H1 (cell line): ENCODE measurements at regions not wholly inside any gene's neighbourhood (a gene's known extent, or its start where the extent isn't known, plus 50 kb on each side); places are given as distances from the start of the nearest gene placed in this dataset.

Experiments used
- EGR1 ChIP-seq: IDR thresholded peaks from 2 replicates; pipeline ENCODE4 v1.6.1; 2011; ENCODE audit warnings: low read depth, low read length, borderline replicate concordance
- EZH2 ChIP-seq: fragments of 200-600 bp; sonication (generic); IDR thresholded peaks from 2 replicates; pipeline ENCODE4 v1.7.1; 2012; ENCODE audit warnings: low read depth, mild to moderate bottlenecking, moderate library complexity, low read length, inconsistent platforms; ENCODE audit not compliant: severe bottlenecking
- JUN ChIP-seq: IDR thresholded peaks from 2 replicates; pipeline ENCODE4 v1.6.1; 2011; ENCODE audit warnings: low read depth, mild to moderate bottlenecking, improper control_type of control experiment, low read length
- KDM1A ChIP-seq: fragments of 200-600, 300-600 bp; sonication (generic); IDR thresholded peaks from 2 replicates; pipeline ENCODE4 v1.7.1; 2016; ENCODE audit warnings: mild to moderate bottlenecking, low read length, borderline replicate concordance
- PHF8 ChIP-seq: fragments of 200-600 bp; sonication (generic); conservative IDR thresholded peaks from 2 replicates; pipeline ENCODE4 v1.7.1; 2012; ENCODE audit warnings: low read depth, mild to moderate bottlenecking, inconsistent platforms, low read length, moderate library complexity
- POLR2A ChIP-seq, 2 experiments: IDR thresholded peaks; 1 replicate in 1 of 2; 2 replicates in 1 of 2; pipeline ENCODE4 v1.6.1; 2011; ENCODE audit warnings: low read depth in 2 of 2, low read length in 2 of 2, mild to moderate bottlenecking in 2 of 2; ENCODE audit errors: control extremely low read depth in 1 of 2
- POLR2AphosphoS5 ChIP-seq: IDR thresholded peaks from 2 replicates; pipeline ENCODE4 v1.6.1; 2011; ENCODE audit warnings: low read depth, low read length
- RAD21 ChIP-seq, 2 experiments: IDR thresholded peaks in 1 of 2; conservative IDR thresholded peaks in 1 of 2; 2 replicates each; pipeline ENCODE4 v1.6.1; 2011; ENCODE audit warnings: low read depth in 2 of 2, low read length in 2 of 2, improper control_type of control experiment in 1 of 2, inconsistent platforms in 1 of 2, mild to moderate bottlenecking in 1 of 2, moderate library complexity in 1 of 2
- RFX5 ChIP-seq: IDR thresholded peaks from 2 replicates; pipeline ENCODE4 v1.6.1; 2011; ENCODE audit warnings: low read depth, low read length, improper control_type of control experiment, borderline replicate concordance
- SP1 ChIP-seq: IDR thresholded peaks from 2 replicates; pipeline ENCODE4 v1.6.1; 2011; ENCODE audit warnings: low read depth, low read length
- SP2 ChIP-seq: IDR thresholded peaks from 2 replicates; pipeline ENCODE4 v1.6.1; 2012; ENCODE audit warnings: mild to moderate bottlenecking, low read length, inconsistent platforms
- YY1 ChIP-seq: IDR thresholded peaks from 2 replicates; pipeline ENCODE4 v1.6.1; 2011; ENCODE audit warnings: low read depth, mild to moderate bottlenecking, low read length
- ZNF274 ChIP-seq: IDR thresholded peaks from 2 replicates; pipeline ENCODE4 v1.7.0; 2012; ENCODE audit warnings: low read length, borderline replicate concordance; ENCODE audit errors: extremely low read depth
- TF ChIP-seq, protein P1 (sequence below), 3 experiments: IDR thresholded peaks; 1 replicate in 2 of 3; 2 replicates in 1 of 3; pipeline versions ENCODE4 v1.5.1 to v1.6.1; 2011; ENCODE audit warnings: low read length in 3 of 3, mild to moderate bottlenecking in 3 of 3, inconsistent platforms in 2 of 3, low read depth in 1 of 3, moderate library complexity in 1 of 3; ENCODE audit not compliant: insufficient read depth in 1 of 3; ENCODE audit errors: control extremely low read depth in 1 of 3

DNA sequence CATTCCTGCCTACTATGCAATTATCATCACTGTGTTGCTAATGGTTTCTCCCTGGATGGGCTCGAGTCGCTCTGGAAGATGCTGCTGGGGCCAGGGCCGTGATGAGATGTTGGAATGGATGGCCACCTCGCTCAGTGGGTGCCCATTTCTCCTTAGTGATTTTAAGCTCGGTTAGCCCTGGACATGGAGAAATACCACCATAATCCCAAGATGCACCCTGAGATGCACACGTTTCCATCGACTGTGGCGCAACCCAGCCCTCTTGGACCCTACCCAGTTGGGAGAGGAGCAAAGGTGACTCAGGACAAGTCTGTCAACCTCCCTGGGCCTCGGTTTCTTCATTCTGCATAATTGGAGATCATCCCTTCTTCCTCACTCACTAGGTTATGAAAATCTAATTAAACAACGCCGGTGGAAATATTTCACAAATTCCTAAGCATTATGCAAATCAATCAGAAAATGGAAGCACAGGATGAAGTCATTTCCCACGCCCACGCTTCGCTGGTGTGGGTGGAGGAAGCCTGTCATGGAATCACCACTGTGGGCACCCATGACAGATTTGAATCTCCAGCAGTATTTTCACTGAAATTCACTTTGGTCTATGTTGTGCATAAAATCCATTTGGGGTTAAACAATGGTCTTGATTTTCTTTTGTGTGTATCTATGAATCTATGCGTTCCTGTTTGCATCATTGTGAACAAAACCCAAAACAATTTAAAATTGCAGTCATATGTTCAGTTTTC, 195.2 kb downstream of the AXIN2 start:
- TF ChIP-seq POLR2A (IDR thresholded peaks at IDR 0.05; ENCODE audit: control extremely low read depth in 1 of 2, low read depth in 2 of 2, low read length in 2 of 2), result no peak
- TF ChIP-seq, protein P1, sequence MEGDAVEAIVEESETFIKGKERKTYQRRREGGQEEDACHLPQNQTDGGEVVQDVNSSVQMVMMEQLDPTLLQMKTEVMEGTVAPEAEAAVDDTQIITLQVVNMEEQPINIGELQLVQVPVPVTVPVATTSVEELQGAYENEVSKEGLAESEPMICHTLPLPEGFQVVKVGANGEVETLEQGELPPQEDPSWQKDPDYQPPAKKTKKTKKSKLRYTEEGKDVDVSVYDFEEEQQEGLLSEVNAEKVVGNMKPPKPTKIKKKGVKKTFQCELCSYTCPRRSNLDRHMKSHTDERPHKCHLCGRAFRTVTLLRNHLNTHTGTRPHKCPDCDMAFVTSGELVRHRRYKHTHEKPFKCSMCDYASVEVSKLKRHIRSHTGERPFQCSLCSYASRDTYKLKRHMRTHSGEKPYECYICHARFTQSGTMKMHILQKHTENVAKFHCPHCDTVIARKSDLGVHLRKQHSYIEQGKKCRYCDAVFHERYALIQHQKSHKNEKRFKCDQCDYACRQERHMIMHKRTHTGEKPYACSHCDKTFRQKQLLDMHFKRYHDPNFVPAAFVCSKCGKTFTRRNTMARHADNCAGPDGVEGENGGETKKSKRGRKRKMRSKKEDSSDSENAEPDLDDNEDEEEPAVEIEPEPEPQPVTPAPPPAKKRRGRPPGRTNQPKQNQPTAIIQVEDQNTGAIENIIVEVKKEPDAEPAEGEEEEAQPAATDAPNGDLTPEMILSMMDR (IDR thresholded peaks at IDR 0.05; ENCODE audit: control extremely low read depth in 1 of 3, insufficient read depth in 1 of 3, low read depth in 1 of 3, low read length in 3 of 3), result no peak
- no peak for TF ChIP-seq POLR2AphosphoS5
- TF ChIP-seq RFX5, result no peak
- no peak for TF ChIP-seq SP2
- TF ChIP-seq EGR1, result no peak
- TF ChIP-seq ZNF274, result no peak
- TF ChIP-seq EZH2, result no peak
- no peak for TF ChIP-seq YY1
- no peak for TF ChIP-seq KDM1A
- TF ChIP-seq RAD21 (IDR thresholded peaks at IDR 0.05 in 1 of 2, conservative IDR thresholded peaks at IDR 0.05 in 1 of 2; ENCODE audit: low read depth in 2 of 2, low read length in 2 of 2), result no peak
- TF ChIP-seq PHF8, result no peak
- TF ChIP-seq SP1, result no peak
- no peak for TF ChIP-seq JUN
